ENCODE measurements at regions not wholly inside any gene's neighbourhood (a gene's known extent, or its start where the extent isn't known, plus 50 kb on each side); places are given as distances from the start of the nearest gene placed in this dataset.

DNA sequence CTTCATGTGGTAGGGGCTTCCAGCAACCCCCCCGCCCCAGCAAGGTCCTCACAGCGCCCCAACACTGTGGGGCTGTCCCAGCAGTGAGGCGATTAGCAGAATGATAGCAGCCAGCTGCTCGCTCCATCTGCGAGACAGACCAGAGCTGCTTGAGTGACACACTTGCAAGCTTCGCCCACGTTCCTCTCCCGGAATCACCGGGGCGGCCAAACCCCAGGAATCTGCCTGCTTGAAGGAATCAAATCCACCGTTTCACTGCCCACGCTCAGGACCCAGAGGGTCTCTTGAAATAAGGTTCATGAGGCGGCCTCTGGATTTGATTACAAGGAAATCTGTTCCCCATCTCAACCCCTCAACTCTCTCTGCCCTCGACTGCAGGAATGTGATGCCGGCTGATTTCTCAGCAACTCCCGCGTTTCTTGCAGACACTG is 356.0 kb downstream of the C16orf95 start:
- TF ChIP-seq POLR2A (IDR thresholded peaks at IDR 0.05; ENCODE audit: low read depth, low read length) (no peak), POLR2AphosphoS5 (IDR thresholded peaks at IDR 0.05; ENCODE audit: low read depth, low read length) (no peak)

Measured in GM12892 (cell line).